ENCODE measurements at regions not wholly inside any gene's neighbourhood (a gene's known extent, or its start where the extent isn't known, plus 50 kb on each side); places are given as distances from the start of the nearest gene placed in this dataset.

GRCh38 chr5:98604721-98605425 is 168.6 kb upstream of the RGMB start:
- TF ChIP-seq CTCF (IDR thresholded peaks at IDR 0.05), result no peak
- TF ChIP-seq POLR2AphosphoS5 (IDR thresholded peaks at IDR 0.05; ENCODE audit: low read depth, low read length), result no peak
- no peak for TF ChIP-seq REST (IDR thresholded peaks at IDR 0.05; ENCODE audit: insufficient read depth in 1 of 2, low read depth in 2 of 2, low read length in 1 of 2)
- TF ChIP-seq SIN3A (IDR thresholded peaks at IDR 0.05; ENCODE audit: borderline replicate concordance, insufficient read depth, low read depth, low read length), result no peak
- TF ChIP-seq TCF7L2 (IDR thresholded peaks at IDR 0.05; ENCODE audit: low read depth, low read length), result no peak
